Suppressor macrophage (primary cell): ENCODE measurements at regions not wholly inside any gene's neighbourhood (a gene's known extent, or its start where the extent isn't known, plus 50 kb on each side); places are given as distances from the start of the nearest gene placed in this dataset.
"Not testable (repeated sequence)": the region's sequence is repeated elsewhere in the genome, so short reads cannot be mapped to it uniquely, and the experiment has no call there.

ENCODE experiments used
- DNase-seq, 4 experiments: peaks; one replicate each; pipeline ENCODE4 v3.0.0-alpha.2; 2020 to 2022

DNA sequence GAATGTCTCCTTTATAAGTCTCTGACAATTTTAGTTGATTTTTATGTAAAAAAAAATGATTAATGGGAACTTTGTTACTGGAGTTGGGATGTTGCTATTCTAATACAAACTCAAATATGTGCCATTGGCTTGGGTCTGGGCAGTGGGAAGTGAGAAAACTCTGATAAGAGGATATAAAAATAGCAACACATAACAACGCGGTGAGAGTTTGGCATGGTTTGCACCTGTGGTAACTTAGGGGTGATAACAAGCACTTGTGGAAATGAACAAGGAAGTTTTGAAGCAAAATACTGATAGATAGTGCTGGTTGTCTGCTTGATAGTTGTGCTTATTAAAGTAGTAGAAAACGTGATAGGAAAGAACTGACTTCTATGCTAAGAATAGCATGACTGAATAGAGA lies 743.3 kb upstream of the AGA start:
- DNase-seq: no peak

DNA sequence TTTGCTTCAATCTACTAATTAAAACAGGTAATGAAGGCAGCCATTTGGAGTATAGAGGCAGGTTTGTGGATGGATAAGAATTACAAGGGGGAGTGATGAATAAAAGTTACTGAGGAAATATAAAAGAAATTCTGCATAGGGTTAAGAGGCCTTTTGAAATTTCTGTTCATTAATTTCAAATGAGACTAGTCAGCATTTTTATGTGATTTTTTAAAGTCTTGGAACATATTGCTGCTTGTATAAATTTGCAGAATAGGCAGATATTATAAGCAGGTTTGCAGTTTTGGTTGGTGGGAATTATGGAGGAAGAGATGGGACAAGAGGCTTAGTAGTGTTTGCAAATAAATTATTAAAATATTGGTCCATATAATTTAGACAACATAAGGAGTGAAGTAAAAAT lies 750.4 kb upstream of the AGA start:
- DNase-seq: no peak

DNA sequence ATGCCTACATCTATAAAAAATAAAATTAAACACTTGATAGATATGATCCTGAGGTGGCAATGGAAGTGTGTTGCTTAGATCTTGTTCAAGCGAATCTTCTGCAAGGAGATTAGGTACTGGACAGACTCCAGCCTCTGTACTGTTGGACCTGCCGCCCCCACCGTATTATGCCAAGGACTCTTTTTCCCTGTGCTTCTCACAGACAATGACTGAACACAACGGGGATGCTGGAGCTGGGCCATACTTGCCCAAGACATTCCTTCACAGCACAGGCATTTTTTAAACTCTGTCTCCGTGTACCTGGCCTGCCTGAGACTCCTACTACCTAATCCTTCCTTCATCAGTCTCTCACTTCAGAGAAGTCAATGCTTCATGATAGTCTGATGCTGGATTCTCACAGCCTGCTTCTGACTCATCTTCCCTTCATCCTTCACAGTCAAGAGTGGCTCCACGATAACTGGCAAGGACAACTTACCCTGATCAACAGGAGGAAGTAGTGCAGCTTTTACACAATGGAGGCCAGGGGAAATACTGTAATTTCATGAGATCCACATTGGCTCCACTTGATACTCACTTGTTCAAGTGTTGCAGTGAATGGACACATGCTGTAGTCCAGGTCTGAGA lies 754.6 kb upstream of the AGA start:
- DNase-seq: no peak

DNA sequence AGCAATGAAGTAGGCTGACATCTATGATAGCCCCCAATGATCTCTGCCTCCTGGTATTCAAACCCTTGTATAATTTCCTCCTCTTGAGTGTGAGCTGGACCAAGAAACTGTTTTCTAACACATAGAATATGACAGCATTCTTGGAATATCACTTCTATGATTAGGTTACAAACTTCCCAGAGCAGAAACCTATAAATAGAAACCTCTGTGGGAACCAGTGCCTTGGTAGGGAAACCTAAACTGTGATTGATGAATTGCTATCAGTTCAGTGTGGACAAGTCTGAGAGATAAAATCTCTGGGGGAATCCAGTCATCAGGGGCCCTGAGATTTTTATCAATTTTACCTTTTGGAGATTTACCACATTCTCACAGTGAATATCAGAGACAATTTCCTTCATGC lies 756.5 kb upstream of the AGA start:
- no peak for DNase-seq

DNA sequence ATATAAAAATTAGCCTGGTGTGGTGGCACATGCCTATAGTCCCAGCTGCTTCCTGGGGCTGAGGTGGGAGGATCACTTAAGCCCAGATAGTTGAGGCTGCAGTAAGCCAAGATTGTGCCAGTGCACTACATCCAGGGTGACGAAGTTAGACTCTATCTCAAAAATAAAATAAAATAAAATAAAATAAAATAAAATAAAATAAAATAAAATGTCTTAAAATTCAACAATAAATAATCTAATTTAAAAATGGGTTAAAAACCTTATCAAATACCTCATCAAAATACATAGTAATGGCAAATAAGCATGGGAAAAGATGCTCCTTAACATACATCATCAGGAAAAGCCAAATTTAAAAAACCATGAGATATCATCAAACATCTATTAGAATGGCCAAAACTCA lies 760.2 kb upstream of the AGA start:
- no peak for DNase-seq

DNA sequence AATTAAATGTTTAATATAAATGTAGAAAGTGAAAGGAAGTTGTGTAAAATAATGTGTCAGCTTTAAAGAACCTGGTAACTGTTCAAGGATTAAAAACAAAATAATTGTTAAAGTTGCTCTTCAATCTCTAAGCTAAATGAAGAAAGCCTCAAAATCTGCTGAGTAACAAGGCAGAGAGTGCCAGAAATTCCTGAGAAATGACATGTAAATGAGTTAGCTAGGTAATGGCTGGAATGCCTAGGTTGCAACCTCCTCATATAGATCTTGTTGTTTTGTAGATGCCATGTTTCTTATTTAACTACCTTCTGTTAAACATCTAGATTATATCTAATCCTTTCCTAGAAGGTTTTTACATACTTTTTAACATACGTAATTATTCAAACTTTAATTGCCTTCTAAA lies 763.6 kb upstream of the AGA start:
- DNase-seq: no peak

DNA sequence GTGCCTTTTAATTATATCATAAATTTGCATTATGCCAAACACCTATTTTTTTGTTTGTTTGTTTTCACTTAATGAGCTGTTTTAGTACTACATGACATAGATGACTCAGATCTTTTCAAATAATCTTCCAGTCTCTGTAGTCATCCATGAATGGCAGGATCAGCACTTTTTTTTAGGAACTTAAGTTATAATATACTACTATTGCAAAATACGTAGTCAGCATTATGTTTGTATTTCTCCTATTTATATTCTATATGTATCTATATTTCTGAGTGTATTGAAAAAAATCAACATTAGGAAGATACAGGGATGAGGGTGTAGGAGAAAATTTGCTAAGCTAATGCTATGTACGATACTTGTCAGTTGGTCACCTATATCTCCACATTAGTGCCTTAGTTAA lies 773.1 kb upstream of the AGA start:
- DNase-seq: peak in 1 of 4 experiments; percentile 0

DNA sequence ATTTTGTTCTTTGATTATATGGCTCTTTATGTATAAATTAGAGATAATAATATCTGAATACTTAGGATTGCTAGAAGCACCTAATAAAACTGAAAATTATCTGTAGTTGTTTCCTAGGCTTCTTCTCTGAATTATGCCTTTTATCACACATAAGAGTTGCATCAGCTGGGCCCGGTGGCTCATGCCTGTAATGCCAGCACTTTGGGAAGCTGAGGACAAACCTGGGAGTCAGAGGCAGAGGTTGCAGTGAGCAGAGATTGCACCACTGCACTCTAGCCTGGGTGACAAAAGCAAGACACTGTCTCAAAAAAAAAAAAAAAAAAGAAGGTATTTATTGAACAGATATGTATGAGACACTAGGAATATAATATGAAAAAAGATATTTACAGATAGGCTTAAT lies 773.5 kb upstream of the AGA start:
- no peak for DNase-seq

DNA sequence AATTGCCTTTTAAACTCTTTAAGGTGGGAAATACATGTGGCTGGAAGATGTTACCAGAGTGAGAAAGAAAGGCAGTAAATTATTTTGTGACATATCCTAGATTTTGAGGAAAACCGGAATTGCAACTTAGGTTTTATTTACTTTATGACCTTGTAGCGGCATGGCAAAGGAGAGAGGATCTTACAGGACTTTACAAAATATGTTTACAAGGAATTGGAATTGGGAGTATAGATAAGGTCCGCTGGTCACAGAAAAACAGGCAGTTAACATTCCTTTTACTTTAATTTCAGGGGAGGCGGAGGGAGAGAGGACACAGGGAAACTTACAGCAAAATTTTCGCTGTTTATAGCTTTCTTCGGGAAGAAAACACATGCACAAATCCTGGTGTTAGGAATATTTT lies 784.2 kb upstream of the AGA start:
- DNase-seq: not testable (repeated sequence)

DNA sequence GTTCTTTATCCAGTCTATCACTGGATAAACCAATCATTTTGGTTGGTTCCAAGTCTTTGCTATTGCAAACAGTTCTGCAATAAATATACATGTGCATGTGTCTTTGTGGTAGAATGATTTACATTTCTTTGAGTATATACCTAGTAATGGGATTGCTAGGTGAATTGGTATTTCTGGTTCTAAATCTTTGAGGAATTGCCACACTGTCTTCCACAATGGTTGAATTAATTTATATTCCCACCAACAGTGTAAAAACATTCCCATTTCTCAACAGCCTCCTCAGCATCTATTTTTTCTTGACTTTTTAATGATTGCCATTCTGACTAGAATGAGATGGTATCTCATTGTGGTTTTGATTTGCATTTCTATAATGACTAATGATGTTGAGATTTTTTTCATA lies 791.7 kb upstream of the AGA start:
- DNase-seq: no peak

DNA sequence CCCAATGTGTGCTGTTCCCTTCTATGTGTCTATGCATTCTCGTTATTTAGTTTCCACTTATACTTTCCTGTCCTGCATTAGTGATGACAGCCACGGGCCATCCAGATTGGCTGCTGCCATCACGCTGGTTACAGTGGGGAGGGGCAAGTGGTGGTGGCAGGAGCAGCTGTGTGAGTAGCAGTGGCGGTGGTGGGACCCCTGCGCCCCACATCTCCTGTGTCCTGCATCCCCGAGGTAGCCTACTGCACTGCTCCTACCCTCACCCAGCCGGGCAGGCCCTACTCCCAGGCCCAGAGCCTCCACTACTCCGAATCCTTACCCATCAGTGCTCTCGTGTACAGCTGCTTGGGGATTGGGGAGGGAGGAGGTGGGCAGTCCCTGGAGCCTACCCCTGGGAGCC lies 798.7 kb upstream of the AGA start:
- no peak for DNase-seq

DNA sequence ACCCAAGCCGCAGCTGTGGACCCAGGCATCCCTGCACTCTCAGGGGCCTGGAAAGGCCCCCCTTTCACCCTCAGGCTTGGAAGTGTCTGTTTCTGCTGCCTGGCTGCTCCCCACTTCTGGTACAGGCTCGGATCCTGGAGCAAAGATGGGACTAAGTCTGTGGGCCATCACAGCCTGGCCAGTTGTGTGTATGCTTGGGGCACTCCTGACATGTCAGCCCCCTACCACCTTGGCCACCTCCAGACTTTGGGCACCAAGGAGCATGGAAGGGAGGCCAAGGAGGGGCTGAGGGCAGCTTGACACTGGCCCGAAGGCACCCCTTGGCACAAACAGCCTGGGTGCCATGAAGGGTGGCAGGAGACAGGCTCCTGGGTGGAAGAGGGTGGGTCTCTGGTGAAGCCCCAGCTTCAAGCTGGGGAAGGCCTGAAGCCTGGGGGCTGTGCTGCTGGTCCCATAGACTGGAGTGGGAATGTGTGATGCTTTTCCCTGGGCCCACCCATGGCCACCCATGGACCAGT lies 799.4 kb upstream of the AGA start:
- no peak for DNase-seq

DNA sequence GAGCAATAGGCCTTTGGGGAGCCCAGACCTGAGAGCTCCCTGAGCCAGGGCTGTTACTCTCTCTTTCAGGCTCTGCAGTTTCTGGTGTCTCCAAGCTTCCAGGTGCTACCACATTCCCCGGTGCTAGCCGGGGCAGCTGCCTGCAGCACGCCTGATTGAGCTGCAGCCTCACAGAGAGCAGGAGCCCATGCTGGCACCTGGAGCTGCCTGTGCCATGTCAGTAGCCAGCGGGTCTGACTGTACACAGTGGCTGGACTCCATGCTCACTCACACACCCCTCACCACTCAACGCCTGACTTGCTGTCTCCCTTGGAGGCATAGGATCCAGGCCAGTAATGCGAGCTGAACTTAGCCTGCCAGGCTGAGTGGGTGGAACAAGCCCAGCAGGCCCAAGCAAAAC lies 800.4 kb upstream of the AGA start:
- no peak for DNase-seq

DNA sequence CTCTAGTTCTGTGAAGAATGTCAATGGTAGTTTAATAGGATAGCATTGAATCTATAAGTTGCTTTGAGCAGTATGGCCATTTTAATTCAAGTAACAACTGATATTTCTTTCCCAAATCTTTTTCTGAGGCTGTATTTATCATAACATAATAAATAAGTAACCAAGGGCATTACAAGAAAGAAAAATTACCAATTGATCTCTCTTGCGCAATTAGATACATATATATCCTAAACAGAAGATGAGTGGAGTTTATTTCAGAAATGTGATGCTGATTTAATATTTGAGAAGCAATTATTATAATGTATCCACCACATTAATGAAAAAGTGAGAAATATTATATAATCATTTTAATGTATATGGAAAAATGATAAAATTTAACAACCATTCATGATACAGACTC lies 802.5 kb upstream of the AGA start:
- no peak for DNase-seq

DNA sequence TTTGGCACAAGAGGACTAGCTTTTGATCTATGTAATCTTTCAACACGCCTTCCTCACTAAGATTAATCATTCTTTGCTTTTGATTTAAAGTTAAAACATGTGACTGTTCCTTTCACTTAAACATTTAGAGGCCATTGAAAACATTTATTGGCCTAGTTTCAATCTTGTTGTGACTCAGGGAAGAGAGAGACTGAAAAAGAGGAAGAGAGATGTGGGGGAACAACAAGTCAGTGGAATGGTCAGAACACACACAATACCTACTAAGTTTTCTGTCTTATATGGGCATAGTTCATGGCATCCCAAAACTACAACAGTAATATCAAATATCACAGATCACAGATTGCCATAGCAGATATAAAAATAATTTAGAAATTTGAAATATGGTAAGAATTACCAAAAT lies 812.9 kb upstream of the AGA start:
- DNase-seq: no peak

DNA sequence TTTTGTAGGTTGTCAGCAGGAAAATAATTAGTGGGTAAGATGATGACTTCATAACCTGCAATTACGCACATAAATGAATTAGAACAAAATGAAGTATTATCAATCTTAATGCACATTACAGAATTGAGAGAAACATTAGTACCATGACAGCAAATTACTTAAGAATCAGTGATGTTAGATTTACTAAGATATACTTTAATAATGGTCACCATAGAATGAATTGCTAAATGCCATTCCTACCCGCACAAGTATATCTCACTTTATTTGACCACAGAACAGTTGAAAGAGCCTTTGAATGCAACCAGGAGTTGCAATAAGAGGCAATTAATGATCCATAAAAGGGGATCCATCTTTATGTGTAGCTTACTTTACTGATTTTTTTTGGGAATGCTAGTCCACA lies 816.4 kb upstream of the AGA start:
- no peak for DNase-seq

DNA sequence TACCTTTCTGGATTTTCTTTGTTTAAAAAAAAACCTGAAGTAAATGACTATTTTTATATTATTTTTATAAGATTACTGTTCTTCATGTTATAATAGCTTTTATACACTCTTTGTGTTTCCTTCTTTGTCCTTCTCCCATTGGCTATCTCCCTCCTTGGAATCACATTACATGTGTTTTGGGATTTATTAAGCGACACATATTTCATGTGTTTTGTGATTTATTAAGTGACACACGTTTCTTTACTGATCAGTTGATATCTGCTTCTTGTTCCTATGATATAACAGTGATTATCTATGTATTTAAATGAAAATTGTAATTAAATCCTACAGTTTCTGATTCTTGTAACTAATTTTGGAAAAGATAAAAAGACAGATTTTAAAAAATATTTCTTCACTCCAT lies 817.3 kb upstream of the AGA start:
- no peak for DNase-seq

DNA sequence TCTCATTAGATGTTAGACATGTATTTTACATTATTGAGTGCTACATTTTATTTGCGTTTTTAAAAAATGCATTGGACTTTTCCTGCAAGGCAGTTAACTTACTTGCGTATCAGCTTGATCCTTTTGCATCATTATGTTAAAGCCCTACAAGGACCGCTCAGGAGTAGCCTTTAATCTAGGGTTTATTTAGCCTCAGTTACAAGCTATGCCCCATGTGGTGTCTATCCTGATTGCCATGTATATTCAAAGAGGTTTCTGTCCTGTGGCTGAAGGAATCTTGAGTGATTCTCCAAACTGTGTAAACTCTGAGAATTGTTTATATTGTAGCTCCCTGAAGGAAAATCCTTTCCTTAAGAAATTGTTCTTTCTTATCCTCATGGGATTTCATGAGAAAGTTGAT lies 821.8 kb upstream of the AGA start:
- DNase-seq: no peak

DNA sequence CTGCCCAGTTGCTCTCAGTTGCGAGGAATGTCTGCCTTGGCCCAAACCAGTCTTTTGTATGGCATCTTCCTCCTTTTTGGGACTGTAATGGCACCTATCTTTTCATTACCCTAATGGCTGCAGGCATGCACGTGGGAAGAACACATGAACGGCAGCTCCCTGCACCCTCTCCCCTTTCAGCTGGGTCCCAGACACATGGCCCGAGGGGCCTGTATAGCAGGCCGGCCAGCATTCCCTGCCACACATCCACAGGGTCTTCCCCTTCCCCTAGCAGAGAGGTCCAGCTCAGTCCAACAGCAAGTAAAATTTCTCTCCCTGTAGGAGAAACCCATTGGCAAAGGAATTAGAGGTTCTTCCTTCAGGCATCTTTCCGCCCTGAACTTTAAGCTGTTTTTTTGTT lies 829.1 kb upstream of the AGA start:
- DNase-seq: no peak

DNA sequence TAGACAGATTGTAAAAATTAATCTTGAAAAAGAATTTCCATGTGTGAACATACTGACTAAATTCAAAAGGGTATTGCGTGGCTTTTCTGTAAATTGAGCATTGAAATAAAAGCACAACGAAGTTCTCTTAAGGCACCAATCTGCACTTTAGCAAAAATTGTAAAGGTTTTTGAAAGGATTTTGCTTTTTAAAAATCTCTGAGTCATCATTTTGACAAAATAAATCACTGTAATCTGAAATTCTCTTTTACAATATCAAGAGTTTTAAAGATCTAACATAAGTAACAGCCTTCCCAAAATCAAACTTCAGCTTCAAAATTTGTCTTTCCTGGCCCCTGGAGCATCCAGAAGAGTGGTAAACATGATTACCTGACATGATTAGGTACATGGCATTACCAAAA lies 830.9 kb upstream of the AGA start:
- DNase-seq: no peak

DNA sequence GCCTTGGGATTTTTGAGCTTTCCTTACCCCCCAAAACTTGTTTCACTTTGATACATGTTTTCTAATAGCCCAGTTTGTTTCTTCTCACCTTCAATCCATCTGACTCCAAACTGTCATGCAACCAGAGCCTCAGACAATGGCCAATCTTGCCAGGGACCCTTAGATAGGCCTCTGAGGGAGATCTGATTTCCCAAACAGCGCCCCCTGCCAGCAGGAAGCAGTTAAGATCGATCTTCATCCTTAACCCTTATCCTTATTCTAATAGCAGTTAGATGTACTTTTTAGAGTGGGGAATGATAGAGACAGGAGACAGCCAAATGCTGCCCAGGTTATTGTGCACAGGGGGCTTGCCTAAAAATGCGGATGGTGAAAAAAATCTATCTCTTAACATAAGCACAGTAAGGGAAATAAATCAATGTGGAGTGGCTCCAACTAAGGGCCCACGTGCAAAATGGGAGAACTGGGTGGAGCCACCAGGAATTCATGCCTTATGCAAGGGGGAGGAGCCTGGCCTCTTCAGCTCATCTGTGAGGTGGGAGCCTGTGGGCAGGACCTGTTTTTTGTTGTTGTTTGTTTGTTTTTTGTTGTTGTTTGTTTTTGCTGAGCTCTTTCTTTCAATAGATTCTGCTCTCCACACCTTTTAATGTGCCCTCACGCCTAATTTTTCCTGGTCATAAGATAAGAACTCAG lies 833.6 kb upstream of the AGA start:
- DNase-seq: no peak

DNA sequence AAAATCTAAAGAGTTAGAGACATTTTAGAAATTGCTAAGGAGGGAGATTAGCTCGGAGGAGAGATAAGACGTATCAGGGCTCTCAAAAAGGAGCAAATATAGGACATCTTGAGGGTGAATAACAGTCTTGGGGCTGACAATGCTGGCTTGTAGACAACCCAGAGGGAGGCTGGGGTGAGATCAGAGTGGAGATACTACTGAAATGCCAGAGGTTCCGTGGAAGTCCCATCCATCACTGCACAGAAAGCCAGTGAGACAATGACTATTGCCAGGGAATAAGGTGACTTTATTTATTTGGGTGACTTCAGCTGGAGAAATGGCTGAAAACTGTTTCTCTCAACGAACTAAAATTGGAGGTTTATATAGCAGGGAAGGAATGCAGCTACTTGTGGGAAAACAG lies 838.1 kb upstream of the AGA start:
- DNase-seq: no peak

DNA sequence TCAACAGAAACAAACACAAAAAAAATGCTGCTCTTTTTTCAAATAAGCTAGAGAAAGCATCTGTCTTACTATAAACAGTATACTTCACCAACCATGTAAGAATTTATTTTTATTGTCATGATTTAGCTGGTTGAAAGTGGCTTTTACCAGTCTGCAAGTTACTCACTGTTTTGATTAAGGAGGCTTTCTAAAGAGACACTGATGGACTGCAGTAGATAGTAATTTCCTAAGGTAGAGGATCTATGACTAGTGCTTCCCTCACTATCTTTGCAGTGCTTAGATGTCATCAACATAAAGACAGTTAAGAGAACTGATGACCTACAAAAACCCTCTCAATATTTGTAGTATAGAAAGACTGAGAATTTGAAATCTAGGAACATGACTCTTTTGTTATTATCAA lies 846.2 kb upstream of the AGA start:
- no peak for DNase-seq

DNA sequence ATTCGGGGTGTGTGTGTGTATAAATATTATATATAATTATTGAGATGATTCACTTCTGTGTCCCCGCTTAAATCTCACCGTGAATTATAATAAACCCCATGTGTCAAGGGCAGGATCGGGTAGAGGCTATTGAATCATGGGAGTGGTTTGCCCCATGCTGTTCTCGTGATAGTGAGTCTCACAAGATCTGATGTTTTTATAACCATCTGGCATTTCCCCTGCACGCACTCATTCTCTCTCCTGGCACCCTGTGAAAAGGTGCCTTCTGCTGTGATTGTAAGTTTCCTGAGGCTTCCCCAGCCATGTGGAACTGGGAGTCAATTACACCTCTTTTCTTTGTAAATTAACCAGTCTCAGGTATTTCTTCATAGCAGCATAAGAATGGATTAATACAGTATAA lies 851.4 kb upstream of the AGA start:
- DNase-seq: no peak

DNA sequence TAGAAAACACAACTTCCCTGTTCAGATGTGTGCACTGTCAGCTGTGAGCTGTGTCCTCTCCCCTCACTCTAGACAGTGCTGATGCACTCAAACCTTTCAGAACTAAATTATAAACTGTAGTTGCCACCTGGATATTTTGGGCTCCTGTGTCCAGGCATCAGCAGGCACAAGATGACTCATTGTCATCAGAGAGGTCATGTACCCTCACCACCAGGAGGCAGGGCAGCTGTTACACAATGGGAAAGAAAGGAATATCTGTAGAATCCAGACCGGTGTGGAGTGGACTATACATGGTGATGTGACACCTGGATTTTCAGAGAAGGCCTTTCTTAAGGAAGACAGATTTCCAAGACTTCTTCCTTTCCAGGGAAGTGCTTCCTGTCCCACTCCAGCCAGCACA lies 854.4 kb upstream of the AGA start:
- no peak for DNase-seq
